ENCODE measurements at regions not wholly inside any gene's neighbourhood (a gene's known extent, or its start where the extent isn't known, plus 50 kb on each side); places are given as distances from the start of the nearest gene placed in this dataset.
A peak's percentile ranks its signal among the peaks of the same experiment; 100 is the strongest.

DNA sequence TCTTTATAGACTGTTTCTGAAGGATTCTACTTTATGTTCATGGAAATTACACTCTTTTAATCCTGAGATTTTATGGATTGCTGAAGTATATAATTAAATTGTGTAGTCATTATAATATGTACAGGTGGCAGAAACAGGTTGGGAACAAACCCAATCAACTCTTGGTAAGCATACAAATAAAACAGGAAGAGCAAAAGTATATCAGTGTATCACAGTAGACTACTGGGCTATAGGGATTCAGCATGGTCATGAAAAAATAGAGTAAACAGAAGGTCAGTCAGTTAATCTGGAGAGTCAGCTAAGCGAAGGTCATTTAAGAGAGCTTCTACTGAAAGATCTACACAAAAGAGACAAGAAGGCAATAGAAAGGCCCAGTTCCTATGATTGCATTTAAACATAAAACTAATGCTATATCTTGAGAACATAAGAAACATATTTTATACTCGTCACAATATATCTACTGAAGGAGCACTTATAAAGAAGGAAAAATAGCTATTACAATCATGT lies 178.9 kb upstream of the ECI2 start:
- no peak for TF ChIP-seq POLR2A (IDR thresholded peaks at IDR 0.05)
- no peak for TF ChIP-seq CTCF (IDR thresholded peaks at IDR 0.05)
- DNase-seq, result no peak
- Histone ChIP-seq H3K4me1 (peaks cover 0 to 6% of the 10 kb centered on the region in 2 donors), H3K27me3 (no peaks in the 10 kb centered on the region), H3K9me3 (no peaks in the 10 kb centered on the region), H3K36me3 (no peaks in the 10 kb centered on the region), H3K27ac (no peak overlapping the region), H3K4me3 (replicated peaks in 1 of 3) (no peak overlapping the region)
- 51 to 71% methylated on average over 2 of the region's 2 CpGs for WGBS, 2 donors
- intact Hi-C loops (cut with DNase I), result no loop called here

GRCh38 chr6:4313044-4313686 lies 177.8 kb upstream of the ECI2 start:
- no peak overlapping the region for H3K4me3 ChIP-seq (replicated peaks in 1 of 3)
- intact Hi-C loops (cut with DNase I), result no loop called here
- peaks cover 0 to 6% of the 10 kb centered on the region in 2 donors for H3K4me1 ChIP-seq
- H3K36me3 ChIP-seq, result no peaks in the 10 kb centered on the region
- DNase-seq, result peak; percentile 24 to 41
- TF ChIP-seq POLR2A (IDR thresholded peaks at IDR 0.05) (no peak), CTCF (IDR thresholded peaks at IDR 0.05) (peak in 4 of 6 experiments; percentile 25 to 40 (median 34))
- WGBS, 2 donors, result 29 to 32% methylated on average over 2 of the region's 2 CpGs
- H3K27me3 ChIP-seq, result no peaks in the 10 kb centered on the region
- peak overlapping the region in 2 of 3 donors; percentile 24 to 46 for H3K27ac ChIP-seq
- no peaks in the 10 kb centered on the region for H3K9me3 ChIP-seq

GRCh38 chr6:4311976-4312860 lies 176.8 kb upstream of the ECI2 start:
- TF ChIP-seq CTCF (IDR thresholded peaks at IDR 0.05) (no peak), POLR2A (IDR thresholded peaks at IDR 0.05) (no peak)
- DNase-seq, result no peak
- peaks cover 0 to 6% of the 10 kb centered on the region in 2 donors for H3K4me1 ChIP-seq
- no peaks in the 10 kb centered on the region for H3K27me3 ChIP-seq
- no peaks in the 10 kb centered on the region for H3K36me3 ChIP-seq
- no peak overlapping the region for H3K4me3 ChIP-seq (replicated peaks in 1 of 3)
- intact Hi-C loops (cut with DNase I), result no loop called here
- no peak overlapping the region for H3K27ac ChIP-seq
- no peaks in the 10 kb centered on the region for H3K9me3 ChIP-seq

GRCh38 chr6:4309540-4309939 lies 174.2 kb upstream of the ECI2 start:
- DNase-seq, result no peak
- WGBS, 2 donors, result 56 to 67% methylated on average over 3 of the region's 3 CpGs
- H3K27ac ChIP-seq, result no peak overlapping the region
- intact Hi-C loops (cut with DNase I), result no loop called here
- TF ChIP-seq POLR2A (IDR thresholded peaks at IDR 0.05) (no peak), CTCF (IDR thresholded peaks at IDR 0.05) (no peak)
- no peaks in the 10 kb centered on the region for H3K9me3 ChIP-seq
- no peaks in the 10 kb centered on the region for H3K27me3 ChIP-seq
- no peak overlapping the region for H3K4me3 ChIP-seq (replicated peaks in 1 of 3)
- no peaks in the 10 kb centered on the region for H3K36me3 ChIP-seq
- H3K4me1 ChIP-seq, result peaks cover 0 to 6% of the 10 kb centered on the region in 2 donors

DNA sequence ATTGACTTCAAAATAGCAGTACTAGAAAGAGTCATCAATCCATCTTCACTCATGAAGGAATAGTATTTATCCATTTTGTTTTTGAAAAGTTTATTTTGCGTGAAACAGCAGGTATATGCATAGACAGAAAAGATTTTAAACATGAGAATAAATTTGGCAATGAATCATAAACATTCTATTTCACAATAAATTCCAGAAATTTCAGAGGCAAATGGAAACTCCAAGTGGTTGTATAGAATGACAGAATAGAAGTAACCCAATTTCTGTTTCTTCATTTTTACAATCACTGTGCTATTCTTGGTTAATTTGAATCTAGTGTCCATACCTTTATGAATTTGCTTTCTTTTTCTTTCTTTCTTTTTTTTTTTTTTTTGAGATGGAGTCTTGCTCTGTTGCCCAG lies 173.0 kb upstream of the ECI2 start:
- WGBS, 2 donors, result 0 to 37% methylated on average over 1 of the region's 1 CpG
- Histone ChIP-seq H3K36me3 (no peaks in the 10 kb centered on the region), H3K27me3 (no peaks in the 10 kb centered on the region), H3K27ac (no peak overlapping the region), H3K4me3 (replicated peaks in 1 of 3) (no peak overlapping the region), H3K4me1 (peaks cover 0 to 3% of the 10 kb centered on the region in 2 donors), H3K9me3 (no peaks in the 10 kb centered on the region)
- DNase-seq, result no peak
- TF ChIP-seq POLR2A (IDR thresholded peaks at IDR 0.05), result no peak
- TF ChIP-seq CTCF (IDR thresholded peaks at IDR 0.05), result no peak
- intact Hi-C loops (cut with DNase I), result no loop called here
